ENCODE measurements at regions not wholly inside any gene's neighbourhood (a gene's known extent, or its start where the extent isn't known, plus 50 kb on each side); places are given as distances from the start of the nearest gene placed in this dataset.

- TF ChIP-seq CTCF (IDR thresholded peaks at IDR 0.05) (no peak), POLR2A (IDR thresholded peaks at IDR 0.05) (no peak)
Measured at GRCh38 chr10:124198125-124198501, 104.7 kb upstream of the CHST15 start.

Measured in Peyer's patch (tissue), 4 donors.